ENCODE measurements at regions not wholly inside any gene's neighbourhood (a gene's known extent, or its start where the extent isn't known, plus 50 kb on each side); places are given as distances from the start of the nearest gene placed in this dataset.
"Not testable (repeated sequence)": the region's sequence is repeated elsewhere in the genome, so short reads cannot be mapped to it uniquely, and the experiment has no call there.

- no peaks in the 10 kb centered on the region for H3K36me3 Mint-ChIP-seq (ENCODE audit: low read depth)
- H3K4me1 Mint-ChIP-seq: no peaks in the 10 kb centered on the region
- H3K4me3 Mint-ChIP-seq: no peak overlapping the region
- H3K27me3 Mint-ChIP-seq: peaks cover 9% of the 10 kb centered on the region
- no peak overlapping the region for H3K27ac Mint-ChIP-seq
- H3K9me3 Mint-ChIP-seq: no peaks in the 10 kb centered on the region
- ATAC-seq (replicated peaks): no peak
These were observed 107.7 kb upstream of the CDYL start for GRCh38 chr6:4668271-4669179.

- no peaks in the 10 kb centered on the region for H3K36me3 Mint-ChIP-seq (ENCODE audit: low read depth)
- no peak overlapping the region for H3K27ac Mint-ChIP-seq
- no peaks in the 10 kb centered on the region for H3K9me3 Mint-ChIP-seq
These were observed 108.6 kb upstream of the CDYL start for GRCh38 chr6:4667591-4667990.

DNA sequence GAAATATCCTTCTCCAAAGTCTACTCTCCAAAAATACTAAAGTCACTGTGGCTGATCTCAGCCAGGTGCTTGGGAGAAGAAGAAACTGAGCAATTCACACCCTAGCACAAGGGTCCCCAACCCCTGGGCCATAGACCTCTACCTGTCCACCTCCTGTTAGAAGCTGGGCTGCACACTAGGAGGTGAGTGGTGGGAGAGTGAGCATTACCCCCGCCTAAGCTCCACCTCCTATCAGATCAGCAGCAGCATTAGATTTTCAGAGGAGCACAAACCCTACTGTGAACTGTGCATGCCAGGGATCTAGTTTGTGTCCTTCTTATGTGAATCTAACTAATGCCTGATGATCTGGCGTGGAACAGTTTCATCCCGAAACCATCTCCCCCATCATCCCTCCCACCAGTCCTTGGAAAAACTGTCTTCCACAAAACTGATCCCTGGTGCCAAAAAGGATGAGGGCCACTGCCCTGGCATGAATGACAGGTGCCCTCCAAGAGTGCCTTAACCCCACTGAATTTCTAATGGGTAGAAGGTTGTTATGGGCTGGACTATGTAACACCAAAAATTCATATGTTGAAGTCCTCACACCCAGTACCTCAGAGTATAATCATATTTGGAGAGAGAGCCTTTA is 109.2 kb upstream of the CDYL start:
- H3K4me1 Mint-ChIP-seq: no peaks in the 10 kb centered on the region
- H3K27ac Mint-ChIP-seq: no peak overlapping the region
- no peak overlapping the region for H3K4me3 Mint-ChIP-seq
- no peaks in the 10 kb centered on the region for H3K36me3 Mint-ChIP-seq (ENCODE audit: low read depth)
- ATAC-seq (replicated peaks): no peak
- H3K27me3 Mint-ChIP-seq: peaks cover 6% of the 10 kb centered on the region
- no peaks in the 10 kb centered on the region for H3K9me3 Mint-ChIP-seq

More at GRCh38 chr6:4667591-4667990, 108.6 kb upstream of the CDYL start:
- ATAC-seq (replicated peaks): no peak
- peaks cover 6% of the 10 kb centered on the region for H3K27me3 Mint-ChIP-seq
- H3K4me3 Mint-ChIP-seq: no peak overlapping the region
- H3K4me1 Mint-ChIP-seq: no peaks in the 10 kb centered on the region

DNA sequence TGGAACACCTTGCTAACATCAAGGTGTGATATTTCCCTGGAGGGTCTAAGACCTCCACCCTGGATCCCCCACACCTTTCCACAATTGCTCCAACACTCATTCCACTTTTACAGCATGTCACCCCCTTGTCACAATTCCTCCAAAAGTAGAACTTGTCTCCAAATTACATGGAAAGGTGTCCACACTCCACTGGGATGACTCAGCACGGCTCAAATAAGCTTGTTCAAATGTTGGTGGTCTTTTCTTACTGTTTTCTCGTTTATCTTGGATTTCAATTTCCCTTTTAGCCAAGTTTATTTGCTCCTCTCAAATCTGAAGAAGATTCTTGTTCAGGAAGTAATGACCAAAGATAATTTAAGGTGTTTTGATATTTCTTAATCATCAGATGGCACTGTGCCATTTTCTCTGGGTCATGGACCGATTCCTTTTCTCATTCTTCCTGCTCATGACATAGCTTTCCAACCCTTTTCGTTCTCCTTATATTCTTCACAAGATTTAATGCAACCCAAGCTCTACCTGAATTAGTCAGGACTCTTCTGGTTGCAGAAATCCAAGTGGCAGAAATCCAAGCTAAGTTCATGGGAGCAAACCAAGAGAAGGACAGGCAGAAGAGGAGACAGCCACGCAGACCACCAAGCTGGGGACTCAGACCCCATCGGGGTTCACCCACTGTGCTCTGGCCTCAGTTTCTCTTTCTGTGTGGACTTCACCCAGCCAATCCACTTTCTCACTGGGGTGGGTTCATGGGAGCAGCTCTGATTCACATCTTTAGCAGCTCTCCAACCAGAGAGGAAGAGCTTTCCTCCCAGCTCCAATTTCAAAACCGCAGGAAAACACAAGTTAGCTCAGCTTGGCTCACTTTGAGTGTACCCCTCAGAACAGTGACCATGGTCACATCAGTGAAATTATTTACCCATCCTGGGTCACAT is 110.5 kb upstream of the CDYL start:
- ATAC-seq (replicated peaks): no peak
- no peak overlapping the region for H3K4me3 Mint-ChIP-seq
- H3K27me3 Mint-ChIP-seq: peaks cover 6% of the 10 kb centered on the region
- no peaks in the 10 kb centered on the region for H3K9me3 Mint-ChIP-seq
- H3K4me1 Mint-ChIP-seq: no peaks in the 10 kb centered on the region
- H3K36me3 Mint-ChIP-seq (ENCODE audit: low read depth): no peaks in the 10 kb centered on the region
- H3K27ac Mint-ChIP-seq: no peak overlapping the region

DNA sequence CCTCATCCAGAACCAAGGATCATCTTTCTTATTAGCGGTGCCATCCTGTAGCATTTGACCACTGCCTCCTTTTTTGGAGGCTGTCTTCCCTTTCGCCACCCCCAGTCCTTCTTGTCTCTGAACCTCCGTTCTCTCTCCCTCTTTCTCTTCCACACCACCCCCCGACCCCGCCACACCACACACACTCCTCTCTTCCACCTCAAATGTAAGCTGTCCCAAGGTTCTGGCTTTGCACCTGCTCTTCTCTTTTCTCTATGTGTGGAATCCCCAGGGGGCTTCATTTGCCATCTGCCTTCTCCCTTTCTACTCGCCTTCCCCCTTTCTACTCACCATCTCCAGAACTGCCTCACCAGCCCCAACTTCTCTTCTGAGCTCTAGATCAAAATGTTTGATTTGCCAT is 111.3 kb upstream of the CDYL start:
- H3K4me3 Mint-ChIP-seq: no peak overlapping the region
- H3K27me3 Mint-ChIP-seq: peaks cover 6% of the 10 kb centered on the region
- no peaks in the 10 kb centered on the region for H3K9me3 Mint-ChIP-seq
- H3K36me3 Mint-ChIP-seq (ENCODE audit: low read depth): no peaks in the 10 kb centered on the region
- H3K4me1 Mint-ChIP-seq: no peaks in the 10 kb centered on the region
- H3K27ac Mint-ChIP-seq: no peak overlapping the region
- ATAC-seq (replicated peaks): no peak

GRCh38 chr6:4664117-4664626 is 112.0 kb upstream of the CDYL start:
- no peaks in the 10 kb centered on the region for H3K4me1 Mint-ChIP-seq
- no peaks in the 10 kb centered on the region for H3K36me3 Mint-ChIP-seq (ENCODE audit: low read depth)
- H3K27ac Mint-ChIP-seq: no peak overlapping the region
- H3K9me3 Mint-ChIP-seq: no peaks in the 10 kb centered on the region
- H3K4me3 Mint-ChIP-seq: no peak overlapping the region
- peaks cover 6% of the 10 kb centered on the region for H3K27me3 Mint-ChIP-seq
- ATAC-seq (replicated peaks): no peak

DNA sequence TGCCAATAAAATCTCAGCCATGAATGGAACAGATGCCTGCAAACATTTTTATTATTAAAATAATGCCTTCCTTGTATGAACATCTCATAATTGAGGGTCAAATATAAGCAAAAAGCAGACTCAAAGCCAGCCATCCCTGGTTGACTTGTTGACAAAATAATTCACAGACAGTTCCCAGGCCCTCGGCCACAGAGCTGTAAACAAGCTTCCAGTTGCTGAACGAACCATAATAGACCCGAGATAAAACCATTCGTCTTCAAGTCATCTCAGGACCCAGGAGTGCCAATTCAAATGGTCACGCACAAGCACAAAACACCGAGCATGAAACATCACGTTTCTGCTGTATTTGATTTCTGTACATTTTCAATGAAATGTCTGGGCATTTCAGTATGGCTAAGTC is 113.3 kb upstream of the CDYL start:
- Mint-ChIP-seq H3K36me3 (ENCODE audit: low read depth) (no peaks in the 10 kb centered on the region), H3K4me3 (no peak overlapping the region), H3K4me1 (no peaks in the 10 kb centered on the region), H3K27ac (no peak overlapping the region), H3K27me3 (peaks cover 13% of the 10 kb centered on the region), H3K9me3 (no peaks in the 10 kb centered on the region)
- no peak for ATAC-seq (replicated peaks)

GRCh38 chr6:4661391-4661790 is 114.8 kb upstream of the CDYL start:
- ATAC-seq (replicated peaks): no peak
- H3K4me3 Mint-ChIP-seq: no peak overlapping the region
- H3K9me3 Mint-ChIP-seq: no peaks in the 10 kb centered on the region
- H3K27ac Mint-ChIP-seq: no peak overlapping the region
- H3K27me3 Mint-ChIP-seq: peaks cover 13% of the 10 kb centered on the region
- no peaks in the 10 kb centered on the region for H3K36me3 Mint-ChIP-seq (ENCODE audit: low read depth)
- no peaks in the 10 kb centered on the region for H3K4me1 Mint-ChIP-seq

- Mint-ChIP-seq H3K27me3 (peaks cover 13% of the 10 kb centered on the region), H3K4me1 (no peaks in the 10 kb centered on the region), H3K4me3 (no peak overlapping the region), H3K36me3 (ENCODE audit: low read depth) (no peaks in the 10 kb centered on the region), H3K27ac (no peak overlapping the region), H3K9me3 (no peaks in the 10 kb centered on the region)
- no peak for ATAC-seq (replicated peaks)
These were observed 115.6 kb upstream of the CDYL start for GRCh38 chr6:4660377-4661321.

- not testable (repeated sequence) for H3K36me3 Mint-ChIP-seq (ENCODE audit: low read depth)
These were observed 116.5 kb upstream of the CDYL start for GRCh38 chr6:4659719-4660118.

GRCh38 chr6:4658486-4658885 is 117.7 kb upstream of the CDYL start:
- ATAC-seq (replicated peaks): no peak
- Mint-ChIP-seq H3K27me3 (peaks cover 14% of the 10 kb centered on the region), H3K4me3 (no peak overlapping the region), H3K36me3 (ENCODE audit: low read depth) (no peaks in the 10 kb centered on the region), H3K4me1 (no peaks in the 10 kb centered on the region), H3K9me3 (no peaks in the 10 kb centered on the region), H3K27ac (no peak overlapping the region)

More at GRCh38 chr6:4659719-4660118, 116.5 kb upstream of the CDYL start:
- H3K4me3 Mint-ChIP-seq; H3K4me1 Mint-ChIP-seq; H3K27ac Mint-ChIP-seq; H3K9me3 Mint-ChIP-seq; ATAC-seq (replicated peaks): not testable (repeated sequence)
- peaks cover 15% of the 10 kb centered on the region for H3K27me3 Mint-ChIP-seq

GRCh38 chr6:4656106-4656505 is 120.1 kb upstream of the CDYL start:
- H3K4me1 Mint-ChIP-seq: no peaks in the 10 kb centered on the region
- no peaks in the 10 kb centered on the region for H3K9me3 Mint-ChIP-seq
- peaks cover 14% of the 10 kb centered on the region for H3K27me3 Mint-ChIP-seq
- no peak overlapping the region for H3K27ac Mint-ChIP-seq
- ATAC-seq (replicated peaks): no peak
- no peak overlapping the region for H3K4me3 Mint-ChIP-seq
- H3K36me3 Mint-ChIP-seq (ENCODE audit: low read depth): no peaks in the 10 kb centered on the region

DNA sequence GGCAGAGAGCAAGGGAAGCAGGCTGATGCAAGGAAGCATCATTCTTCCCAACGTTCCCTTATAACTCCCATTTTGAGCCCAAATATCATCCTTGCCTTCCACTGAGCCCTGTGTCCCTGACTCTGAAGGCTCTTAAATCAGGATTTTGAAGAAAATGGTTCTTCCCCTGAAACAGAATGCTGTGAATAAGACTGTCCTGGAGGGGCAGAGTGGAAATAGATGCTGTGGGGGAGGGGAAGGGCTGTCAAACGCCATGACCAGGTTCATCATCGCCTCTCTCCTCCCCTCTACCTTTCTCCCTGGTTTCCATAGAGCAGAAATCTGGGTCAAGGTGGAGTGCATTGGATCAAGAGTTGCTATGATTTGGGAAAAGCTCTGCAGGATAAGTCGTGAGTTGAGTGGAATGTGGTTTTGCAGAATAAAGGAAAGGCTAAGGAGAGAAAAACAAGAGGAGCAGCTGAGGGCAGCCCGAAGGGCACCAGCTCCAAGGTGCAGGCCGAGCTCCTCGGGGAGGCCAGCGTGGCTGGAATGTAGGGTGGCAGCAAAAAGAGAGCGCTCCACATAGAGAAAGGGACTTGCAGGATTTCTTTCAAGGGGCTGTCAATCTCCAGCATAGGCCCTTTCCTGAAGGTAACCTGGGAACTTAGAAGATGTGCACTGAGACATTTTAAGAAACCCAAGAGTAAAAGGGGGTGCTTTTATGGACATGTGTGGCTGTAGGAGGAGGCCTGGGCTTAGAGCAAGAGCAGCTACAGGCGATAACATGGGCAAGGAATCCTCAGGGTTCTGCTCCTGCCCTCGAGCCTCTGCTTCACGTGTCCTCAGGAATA is 120.8 kb upstream of the CDYL start:
- H3K36me3 Mint-ChIP-seq (ENCODE audit: low read depth): no peaks in the 10 kb centered on the region
- H3K4me1 Mint-ChIP-seq: no peaks in the 10 kb centered on the region
- no peaks in the 10 kb centered on the region for H3K9me3 Mint-ChIP-seq
- ATAC-seq (replicated peaks): no peak
- peaks cover 14% of the 10 kb centered on the region for H3K27me3 Mint-ChIP-seq
- H3K4me3 Mint-ChIP-seq: no peak overlapping the region
- no peak overlapping the region for H3K27ac Mint-ChIP-seq

All from activated T-helper 17 cell treated with anti-CD3 and anti-CD28 coated beads, Interleukin-2, amount 50 U/mL, for 72 hours (primary cell).